Adrenal gland (tissue), 5 donors: ENCODE measurements at regions not wholly inside any gene's neighbourhood (a gene's known extent, or its start where the extent isn't known, plus 50 kb on each side); places are given as distances from the start of the nearest gene placed in this dataset.

ENCODE experiments used
- POLR2A ChIP-seq, 2 donors: fragments of 450-650 bp; IDR thresholded peaks; one replicate each; pipeline ENCODE4 v1.6.1; 2017; ENCODE audit warnings: antibody characterized with exemption in 2 of 2, mild to moderate bottlenecking in 2 of 2, moderate library complexity in 1 of 2
- TF ChIP-seq, protein P1 (sequence below), 6 experiments: fragments of 450-650 bp in 4 of 6; fragments of 200-600 bp in 2 of 6; sonication (generic) in 1 of 6; IDR thresholded peaks; 1 replicate in 5 of 6; 2 replicates in 1 of 6; pipeline versions ENCODE4 v1.5.1 to v1.8.0; 2016 to 2021; ENCODE audit warnings: antibody characterized with exemption in 6 of 6, mild to moderate bottlenecking in 2 of 6, moderate library complexity in 1 of 6
- donor health status: DM: no; HTN: no; CAD: no.

DNA sequence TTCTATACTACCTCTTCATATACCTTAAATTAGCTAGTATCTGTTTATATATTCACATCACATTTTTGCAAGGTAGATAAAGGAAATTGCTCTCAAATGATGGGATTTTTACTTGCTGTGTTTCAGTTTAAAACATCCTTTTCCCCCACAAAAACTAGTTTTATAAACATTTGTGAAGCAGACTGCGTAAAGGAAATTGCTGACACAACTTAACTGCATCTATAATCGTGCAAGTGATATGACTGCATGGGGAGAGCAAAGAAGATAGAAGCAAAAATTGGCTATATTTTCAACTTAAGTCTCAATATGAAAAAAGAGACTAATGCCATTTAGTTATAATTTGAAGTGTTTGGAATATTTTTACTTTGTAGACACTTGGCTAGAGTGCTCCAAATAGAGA is 385.2 kb downstream of the C4orf33 start:
- TF ChIP-seq, protein P1, sequence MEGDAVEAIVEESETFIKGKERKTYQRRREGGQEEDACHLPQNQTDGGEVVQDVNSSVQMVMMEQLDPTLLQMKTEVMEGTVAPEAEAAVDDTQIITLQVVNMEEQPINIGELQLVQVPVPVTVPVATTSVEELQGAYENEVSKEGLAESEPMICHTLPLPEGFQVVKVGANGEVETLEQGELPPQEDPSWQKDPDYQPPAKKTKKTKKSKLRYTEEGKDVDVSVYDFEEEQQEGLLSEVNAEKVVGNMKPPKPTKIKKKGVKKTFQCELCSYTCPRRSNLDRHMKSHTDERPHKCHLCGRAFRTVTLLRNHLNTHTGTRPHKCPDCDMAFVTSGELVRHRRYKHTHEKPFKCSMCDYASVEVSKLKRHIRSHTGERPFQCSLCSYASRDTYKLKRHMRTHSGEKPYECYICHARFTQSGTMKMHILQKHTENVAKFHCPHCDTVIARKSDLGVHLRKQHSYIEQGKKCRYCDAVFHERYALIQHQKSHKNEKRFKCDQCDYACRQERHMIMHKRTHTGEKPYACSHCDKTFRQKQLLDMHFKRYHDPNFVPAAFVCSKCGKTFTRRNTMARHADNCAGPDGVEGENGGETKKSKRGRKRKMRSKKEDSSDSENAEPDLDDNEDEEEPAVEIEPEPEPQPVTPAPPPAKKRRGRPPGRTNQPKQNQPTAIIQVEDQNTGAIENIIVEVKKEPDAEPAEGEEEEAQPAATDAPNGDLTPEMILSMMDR (IDR thresholded peaks at IDR 0.05): no peak
- TF ChIP-seq POLR2A (IDR thresholded peaks at IDR 0.05): no peak
